ENCODE measurements at regions not wholly inside any gene's neighbourhood (a gene's known extent, or its start where the extent isn't known, plus 50 kb on each side); places are given as distances from the start of the nearest gene placed in this dataset.

GRCh38 chr9:1515557-1515956 lies 465.4 kb downstream of the DMRT2 start:
- H3K4me1 ChIP-seq: no peaks in the 10 kb centered on the region
- H3K27me3 ChIP-seq: no peaks in the 10 kb centered on the region
- H3K27ac ChIP-seq: no peak overlapping the region
- TF ChIP-seq EP300 (IDR thresholded peaks at IDR 0.05): no peak
- TF ChIP-seq CTCF (IDR thresholded peaks at IDR 0.05): no peak
- TF ChIP-seq POLR2AphosphoS5 (IDR thresholded peaks at IDR 0.05): no peak
- no peaks in the 10 kb centered on the region for H3K36me3 ChIP-seq
- no peak for DNase-seq
- H3K4me3 ChIP-seq: no peak overlapping the region
- intact Hi-C loops (cut with DNase I; ENCODE audit: low total_unique reads): no loop called here
- no peaks in the 10 kb centered on the region for H3K9me3 ChIP-seq
- 87 to 94% (median 91%) methylated on average over 3 of the region's 3 CpGs for WGBS, 5 donors

GRCh38 chr9:1521547-1521946 lies 471.4 kb downstream of the DMRT2 start:
- Histone ChIP-seq H3K36me3 (no peaks in the 10 kb centered on the region), H3K27ac (no peak overlapping the region), H3K27me3 (no peaks in the 10 kb centered on the region), H3K4me1 (no peaks in the 10 kb centered on the region), H3K4me3 (no peak overlapping the region), H3K9me3 (no peaks in the 10 kb centered on the region)
- 77 to 91% (median 85%) methylated on average over 4 of the region's 4 CpGs for WGBS, 5 donors
- intact Hi-C loops (cut with DNase I; ENCODE audit: low total_unique reads): no loop called here
- DNase-seq: no peak
- TF ChIP-seq EP300 (IDR thresholded peaks at IDR 0.05) (no peak), CTCF (IDR thresholded peaks at IDR 0.05) (no peak), POLR2A (IDR thresholded peaks at IDR 0.05) (no peak), POLR2AphosphoS5 (IDR thresholded peaks at IDR 0.05) (no peak)

GRCh38 chr9:1522219-1522767 lies 472.1 kb downstream of the DMRT2 start:
- TF ChIP-seq POLR2A (IDR thresholded peaks at IDR 0.05) (no peak), POLR2AphosphoS5 (IDR thresholded peaks at IDR 0.05) (no peak)
- Histone ChIP-seq H3K4me3 (no peak overlapping the region), H3K27me3 (no peaks in the 10 kb centered on the region), H3K9me3 (no peaks in the 10 kb centered on the region), H3K36me3 (no peaks in the 10 kb centered on the region), H3K27ac (no peak overlapping the region), H3K4me1 (no peaks in the 10 kb centered on the region)
- intact Hi-C loops (cut with DNase I; ENCODE audit: low total_unique reads): no loop called here
- 52 to 78% (median 61%) methylated on average over 1 of the region's 1 CpG for WGBS, 5 donors
- peak in 1 of 2 donors; percentile 12 for DNase-seq

- intact Hi-C loops (cut with DNase I; ENCODE audit: low total_unique reads): no loop called here
- DNase-seq: no peak
- WGBS, 5 donors: 55 to 62% (median 56%) methylated on average over 2 of the region's 2 CpGs
- no peak overlapping the region for H3K4me3 ChIP-seq
- no peak overlapping the region for H3K27ac ChIP-seq
- H3K4me1 ChIP-seq: no peaks in the 10 kb centered on the region
- no peak for TF ChIP-seq POLR2AphosphoS5 (IDR thresholded peaks at IDR 0.05)
- TF ChIP-seq POLR2A (IDR thresholded peaks at IDR 0.05): no peak
- TF ChIP-seq CTCF (IDR thresholded peaks at IDR 0.05): no peak
- TF ChIP-seq EP300 (IDR thresholded peaks at IDR 0.05): no peak
- H3K27me3 ChIP-seq: no peaks in the 10 kb centered on the region
- H3K9me3 ChIP-seq: no peaks in the 10 kb centered on the region
- no peaks in the 10 kb centered on the region for H3K36me3 ChIP-seq
These were observed 478.3 kb downstream of the DMRT2 start for GRCh38 chr9:1528456-1528855.

GRCh38 chr9:1530696-1531095 lies 480.5 kb downstream of the DMRT2 start:
- no peaks in the 10 kb centered on the region for H3K9me3 ChIP-seq
- TF ChIP-seq POLR2A (IDR thresholded peaks at IDR 0.05) (no peak), CTCF (IDR thresholded peaks at IDR 0.05) (no peak), POLR2AphosphoS5 (IDR thresholded peaks at IDR 0.05) (no peak), EP300 (IDR thresholded peaks at IDR 0.05) (no peak)
- no peak overlapping the region for H3K4me3 ChIP-seq
- H3K36me3 ChIP-seq: no peaks in the 10 kb centered on the region
- no peak overlapping the region for H3K27ac ChIP-seq
- intact Hi-C loops (cut with DNase I; ENCODE audit: low total_unique reads): no loop called here
- no peak for DNase-seq
- H3K27me3 ChIP-seq: no peaks in the 10 kb centered on the region
- 83 to 92% (median 89%) methylated on average over 3 of the region's 3 CpGs for WGBS, 5 donors
- no peaks in the 10 kb centered on the region for H3K4me1 ChIP-seq

Data from stomach (tissue), 8 donors.